Thyroid gland (tissue), 4 donors: ENCODE measurements at regions not wholly inside any gene's neighbourhood (a gene's known extent, or its start where the extent isn't known, plus 50 kb on each side); places are given as distances from the start of the nearest gene placed in this dataset.

Source experiments
- CTCF ChIP-seq, 6 experiments: fragments of 200-600 bp in 3 of 6; fragments of 450-650 bp in 3 of 6; sonication (generic) in 3 of 6; IDR thresholded peaks; one replicate each; pipeline ENCODE4 v1.5.1; 2016 to 2019; ENCODE audit warnings: antibody characterized with exemption in 6 of 6, mild to moderate bottlenecking in 2 of 6, inconsistent platforms in 1 of 6, moderate library complexity in 1 of 6
- POLR2A ChIP-seq, 2 donors: fragments of 450-650 bp; IDR thresholded peaks; one replicate each; pipeline ENCODE4 v1.6.1; 2017; ENCODE audit warnings: antibody characterized with exemption in 2 of 2, mild to moderate bottlenecking in 2 of 2, moderate library complexity in 1 of 2

GRCh38 chr2:234745347-234745746, 206.5 kb upstream of the SH3BP4 start:
- TF ChIP-seq CTCF (IDR thresholded peaks at IDR 0.05) (no peak), POLR2A (IDR thresholded peaks at IDR 0.05) (no peak)
